ENCODE measurements at regions not wholly inside any gene's neighbourhood (a gene's known extent, or its start where the extent isn't known, plus 50 kb on each side); places are given as distances from the start of the nearest gene placed in this dataset.
A peak's percentile ranks its signal among the peaks of the same experiment; 100 is the strongest.

- Mint-ChIP-seq H3K4me3 (peak overlapping the region in 1 of 2 experiments; percentile 47; a peak in 3 of 5 replicates), H3K27ac (peak overlapping the region; percentile 18 to 84 (median 39); a peak in 4 of 7 replicates), H3K36me3 (ENCODE audit: insufficient read depth in 1 of 3, low read depth in 3 of 3) (no peaks in the 10 kb centered on the region; a peak in 2 of 7 replicates), H3K4me1 (peaks cover 24 to 29% of the 10 kb centered on the region in 2 experiments), H3K9me3 (no peaks in the 10 kb centered on the region; a peak in 2 of 5 replicates), H3K27me3 (ENCODE audit: low read depth) (no peaks in the 10 kb centered on the region; the same call in 1 of the 2 replicates)
- Histone ChIP-seq H3K23ac (ENCODE audit: insufficient read length, low read depth, low read length) (no peak overlapping the region), H3K79me1 (ENCODE audit: insufficient read depth, low read depth, low read length, poor library complexity, severe bottlenecking) (no peaks in the 10 kb centered on the region), H3K27ac (ENCODE audit: insufficient read length, low read depth, low read length) (no peak overlapping the region), H4K5ac (ENCODE audit: insufficient read length, low read depth, low read length) (no peak overlapping the region), H3T11ph (ENCODE audit: low read length) (no peak overlapping the region), H3K23me2 (ENCODE audit: insufficient read length, low read depth, low read length, poor library complexity, severe bottlenecking) (no peaks in the 10 kb centered on the region), H3K56ac (ENCODE audit: insufficient read length, low read depth, low read length) (no peak overlapping the region), H2BK12ac (ENCODE audit: insufficient read length, low read depth, low read length) (no peak overlapping the region), H3K4me1 (ENCODE audit: insufficient read depth, low read length) (no peaks in the 10 kb centered on the region), H3K79me2 (ENCODE audit: insufficient read depth, low read length) (no peaks in the 10 kb centered on the region), H3K4ac (ENCODE audit: low read depth, low read length) (no peak overlapping the region), H3K9ac (ENCODE audit: extremely low read depth, insufficient read length, low read length) (no peak overlapping the region), H2BK20ac (ENCODE audit: low read depth, low read length, poor library complexity, severe bottlenecking) (no peak overlapping the region), H2BK120ac (ENCODE audit: low read depth, low read length, poor library complexity, severe bottlenecking) (no peak overlapping the region), H3K14ac (ENCODE audit: insufficient read depth, low read length) (no peak overlapping the region), H3K18ac (ENCODE audit: insufficient read length, low read depth, low read length) (no peak overlapping the region), H2AFZ (ENCODE audit: low read length) (peak overlapping the region; percentile 43), H3K27me3 (ENCODE audit: insufficient read depth, low read length) (no peaks in the 10 kb centered on the region), H2BK15ac (ENCODE audit: low read depth, low read length) (no peak overlapping the region), H4K91ac (ENCODE audit: insufficient read length, low read depth, low read length) (no peak overlapping the region), H3K9me3 (ENCODE audit: control insufficient read depth, low read depth, low read length) (no peaks in the 10 kb centered on the region), H2BK5ac (ENCODE audit: insufficient read length, low read length) (no peak overlapping the region), H3K4me2 (ENCODE audit: insufficient read depth, insufficient read length, low read length) (no peak overlapping the region), H2AK5ac (ENCODE audit: insufficient read length, low read length) (no peak overlapping the region), H4K20me1 (ENCODE audit: control insufficient read depth, insufficient read depth, insufficient read length) (no peaks in the 10 kb centered on the region), H4K8ac (replicated peaks; ENCODE audit: insufficient read length, low read depth, low read length) (no peak overlapping the region)
- DNase-seq, result no peak
- no peak for TF ChIP-seq CTCF (conservative IDR thresholded peaks at IDR 0.05)
- no CpG with 5 or more reads among the region's 6 CpGs for WGBS (ENCODE audit: extremely low coverage, insufficient read length, low lambda C conversion rate)
These were observed 328.3 kb upstream of the MPDZ start for GRCh38 chr9:13607481-13608441.
